H1 (cell line): ENCODE measurements at regions not wholly inside any gene's neighbourhood (a gene's known extent, or its start where the extent isn't known, plus 50 kb on each side); places are given as distances from the start of the nearest gene placed in this dataset.

Source experiments
- CTCF ChIA-PET: fragments of 300-600 bp; sonication (Branson Sonifier 250); formaldehyde crosslinking; loops from one replicate; lab custom pipeline; 2021; ENCODE audit not compliant: partially characterized antibody; lab: Charles Lee
- POLR2A ChIA-PET: fragments of 300-600 bp; sonication (Branson Sonifier 250); formaldehyde crosslinking; loops from one replicate; lab custom pipeline; 2021; ENCODE audit warnings: inconsistent platforms; ENCODE audit not compliant: partially characterized antibody; lab: Charles Lee
- DNase-seq, 2 experiments: peaks; one replicate each; pipeline versions ENCODE4 v3.0.0 to v3.0.0-alpha.2; 2010 to 2022; ENCODE audit warnings: low spot score in 2 of 2, low read depth in 1 of 2, mixed read lengths in 1 of 2
- FAIRE-seq: peaks from 2 replicates; lab custom pipeline; 2011; peaks lifted over from hg19 to GRCh38; lab: Jason Lieb, UNC
- H2AFZ ChIP-seq: 2 replicates; pipeline ENCODE4 v1.8.1; 2012; ENCODE audit warnings: low read length, inconsistent platforms
- H2AK5ac ChIP-seq: 2 replicates; pipeline ENCODE4 v1.6.1; 2013; ENCODE audit warnings: low read depth, low read length
- H2BK120ac ChIP-seq: replicated peaks from 2 replicates; pipeline ENCODE3; 2013; ENCODE audit warnings: low read depth, low read length, inconsistent platforms
- H2BK12ac ChIP-seq: 2 replicates; pipeline ENCODE4 v1.6.1; 2013; ENCODE audit warnings: low read depth, low read length
- H2BK15ac ChIP-seq: 2 replicates; pipeline ENCODE4 v1.6.1; 2013; ENCODE audit warnings: low read length
- H2BK20ac ChIP-seq: 2 replicates; pipeline ENCODE4 v1.6.1; 2013; ENCODE audit warnings: low read length
- H2BK5ac ChIP-seq: 2 replicates; pipeline ENCODE4 v1.6.1; 2013; ENCODE audit warnings: low read depth, low read length
- H3K14ac ChIP-seq: 2 replicates; pipeline ENCODE4 v1.6.1; 2013; ENCODE audit warnings: inconsistent platforms; ENCODE audit not compliant: insufficient read length
- H3K18ac ChIP-seq: 2 replicates; pipeline ENCODE4 v1.6.1; 2013; ENCODE audit warnings: low read length; ENCODE audit errors: extremely low read depth
- H3K23ac ChIP-seq: 2 replicates; pipeline ENCODE4 v1.6.1; 2013; ENCODE audit warnings: inconsistent platforms; ENCODE audit not compliant: insufficient read length
- H3K23me2 ChIP-seq: 2 replicates; pipeline ENCODE4 v1.6.1; 2013; ENCODE audit warnings: low read depth, low read length
- H3K27ac ChIP-seq: 2 replicates; pipeline ENCODE4 v1.6.1; 2011; ENCODE audit warnings: low read depth, low read length, inconsistent platforms
- H3K27me3 ChIP-seq, 4 experiments: replicated peaks in 1 of 4; 1 replicate in 1 of 4; 2 replicates in 3 of 4; pipeline versions ENCODE4 v1.6.1 to v1.8.1; 2011 to 2013; ENCODE audit warnings: low read length in 3 of 4, mild to moderate bottlenecking in 3 of 4, inconsistent platforms in 2 of 4, mixed read lengths in 2 of 4, moderate library complexity in 1 of 4; ENCODE audit not compliant: control insufficient read depth in 3 of 4, insufficient read depth in 3 of 4; ENCODE audit errors: extremely low read depth in 1 of 4
- H3K36me3 ChIP-seq, 4 experiments: 2 replicates each; pipeline versions ENCODE4 v1.6.1 to v1.8.1; 2011 to 2013; ENCODE audit warnings: mild to moderate bottlenecking in 4 of 4, low read length in 3 of 4, moderate library complexity in 2 of 4, control low read depth in 1 of 4, inconsistent platforms in 1 of 4; ENCODE audit not compliant: insufficient read depth in 4 of 4, control insufficient read depth in 2 of 4
- H3K4ac ChIP-seq: replicated peaks from 2 replicates; pipeline ENCODE3; 2013; ENCODE audit warnings: low read length, low read depth, mixed read lengths, inconsistent platforms; ENCODE audit not compliant: insufficient read length
- H3K4me1 ChIP-seq, 4 experiments: replicated peaks in 1 of 4; 1 replicate in 1 of 4; 2 replicates in 3 of 4; pipeline versions ENCODE4 v1.6.1 to v1.8.1; 2011 to 2013; ENCODE audit warnings: low read length in 3 of 4, inconsistent platforms in 2 of 4, mixed read lengths in 1 of 4; ENCODE audit not compliant: insufficient read depth in 4 of 4, control insufficient read depth in 3 of 4
- H3K4me2 ChIP-seq, 2 experiments: 2 replicates each; pipeline versions ENCODE4 v1.6.1 to v1.8.1; 2011 to 2013; ENCODE audit warnings: low read depth in 2 of 2, low read length in 2 of 2, control low read depth in 1 of 2, inconsistent platforms in 1 of 2, mild to moderate bottlenecking in 1 of 2; ENCODE audit not compliant: insufficient read depth in 1 of 2
- H3K4me3 ChIP-seq, 4 experiments: fragments of 200-600, 300-600 bp in 1 of 4; sonication (generic), shearing (Covaris generic), sonication (Bioruptor Twin) in 1 of 4; 2 replicates each; pipeline versions ENCODE4 v1.5.1 to v1.8.1; 2011 to 2016; ENCODE audit warnings: low read length in 4 of 4, low read depth in 3 of 4, control low read depth in 2 of 4, inconsistent platforms in 2 of 4, mild to moderate bottlenecking in 2 of 4, mixed read lengths in 1 of 4, moderate library complexity in 1 of 4; ENCODE audit not compliant: insufficient read depth in 2 of 4; ENCODE audit errors: extremely low read depth in 1 of 4
- H3K56ac ChIP-seq: replicated peaks from 2 replicates; pipeline ENCODE3; 2013; ENCODE audit warnings: low read depth, mild to moderate bottlenecking, mixed read lengths, low read length, inconsistent platforms; ENCODE audit not compliant: insufficient read length
- H3K79me1 ChIP-seq: 2 replicates; pipeline ENCODE4 v1.6.1; 2013; ENCODE audit warnings: low read depth, low read length, control low read depth
- H3K79me2 ChIP-seq, 2 experiments: 2 replicates each; pipeline versions ENCODE4 v1.6.1 to v1.8.1; 2012 to 2013; ENCODE audit warnings: low read length in 2 of 2, mild to moderate bottlenecking in 2 of 2, inconsistent platforms in 1 of 2; ENCODE audit not compliant: insufficient read depth in 2 of 2, control insufficient read depth in 1 of 2
- H3K9ac ChIP-seq, 4 experiments: replicated peaks in 1 of 4; 1 replicate in 1 of 4; 2 replicates in 3 of 4; pipeline versions ENCODE4 v1.6.1 to v1.8.1; 2011 to 2013; ENCODE audit warnings: low read depth in 3 of 4, low read length in 3 of 4, control low read depth in 2 of 4, mild to moderate bottlenecking in 2 of 4, moderate library complexity in 2 of 4, inconsistent platforms in 1 of 4; ENCODE audit errors: extremely low read depth in 1 of 4
- H3K9me3 ChIP-seq, 2 experiments: 2 replicates each; pipeline versions ENCODE4 v1.6.1 to v1.8.1; 2012 to 2013; ENCODE audit warnings: mild to moderate bottlenecking in 2 of 2, moderate library complexity in 2 of 2, control low read depth in 1 of 2, inconsistent platforms in 1 of 2, low read depth in 1 of 2, low read length in 1 of 2, mixed read lengths in 1 of 2; ENCODE audit not compliant: insufficient read depth in 2 of 2
- H4K20me1 ChIP-seq, 2 experiments: replicated peaks in 1 of 2; 2 replicates each; pipeline versions ENCODE3 to v1.8.1; 2011 to 2013; ENCODE audit warnings: inconsistent platforms in 2 of 2, low read length in 2 of 2, mild to moderate bottlenecking in 1 of 2; ENCODE audit not compliant: insufficient read depth in 2 of 2, control insufficient read depth in 1 of 2
- H4K5ac ChIP-seq: 2 replicates; pipeline ENCODE4 v1.6.1; 2013; ENCODE audit warnings: low read length, low read depth, mixed read lengths, inconsistent platforms; ENCODE audit not compliant: insufficient read length
- H4K8ac ChIP-seq: 2 replicates; pipeline ENCODE4 v1.8.0; 2013; ENCODE audit warnings: mild to moderate bottlenecking, moderate library complexity, low read length, inconsistent platforms; ENCODE audit not compliant: insufficient read depth; ENCODE audit errors: extremely low read depth
- H4K91ac ChIP-seq: replicated peaks from 2 replicates; pipeline ENCODE3; 2013; ENCODE audit warnings: low read length, mixed read lengths, inconsistent platforms; ENCODE audit not compliant: insufficient read length
- CHD1 ChIP-seq: IDR thresholded peaks from 2 replicates; pipeline ENCODE4 v1.6.1; 2012; ENCODE audit warnings: low read depth, low read length, improper control_type of control experiment
- JUN ChIP-seq: IDR thresholded peaks from 2 replicates; pipeline ENCODE4 v1.6.1; 2011; ENCODE audit warnings: low read depth, mild to moderate bottlenecking, improper control_type of control experiment, low read length
- KDM4A ChIP-seq: IDR thresholded peaks from one replicate; pipeline ENCODE4 v1.7.1; 2012; ENCODE audit warnings: low read depth, mild to moderate bottlenecking, moderate library complexity, low read length, inconsistent platforms; ENCODE audit not compliant: severe bottlenecking
- KDM5A ChIP-seq: fragments of 200-600 bp; IDR thresholded peaks from 2 replicates; pipeline ENCODE4 v1.7.1; 2012; ENCODE audit warnings: mild to moderate bottlenecking, low read length, inconsistent platforms, mixed read lengths
- RAD21 ChIP-seq, 2 experiments: IDR thresholded peaks in 1 of 2; conservative IDR thresholded peaks in 1 of 2; 2 replicates each; pipeline ENCODE4 v1.6.1; 2011; ENCODE audit warnings: low read depth in 2 of 2, low read length in 2 of 2, improper control_type of control experiment in 1 of 2, inconsistent platforms in 1 of 2, mild to moderate bottlenecking in 1 of 2, moderate library complexity in 1 of 2
- RFX5 ChIP-seq: IDR thresholded peaks from 2 replicates; pipeline ENCODE4 v1.6.1; 2011; ENCODE audit warnings: low read depth, low read length, improper control_type of control experiment, borderline replicate concordance
- SIRT6 ChIP-seq: IDR thresholded peaks from one replicate; pipeline ENCODE4 v1.7.1; 2012; ENCODE audit warnings: low read length, inconsistent platforms
- SIX5 ChIP-seq: IDR thresholded peaks from 2 replicates; pipeline ENCODE4 v1.6.1; 2011; ENCODE audit warnings: mild to moderate bottlenecking, low read depth, low read length
- TAF1 ChIP-seq: IDR thresholded peaks from 2 replicates; pipeline ENCODE4 v1.6.1; 2011; ENCODE audit warnings: mild to moderate bottlenecking, low read depth, low read length
- YY1 ChIP-seq: IDR thresholded peaks from 2 replicates; pipeline ENCODE4 v1.6.1; 2011; ENCODE audit warnings: low read depth, mild to moderate bottlenecking, low read length
- WGBS, 2 experiments: shearing (Covaris generic) in 1 of 2; methylation state at CpG; one replicate each; pipeline versions ENCODE4 v1.1.6 to v1.1.7; 2013 to 2015; ENCODE audit warnings: low lambda C conversion rate in 2 of 2, mixed read lengths in 2 of 2, inconsistent platforms in 1 of 2, low coverage in 1 of 2, missing lambda C conversion rate in 1 of 2; ENCODE audit not compliant: insufficient replicate concordance in 2 of 2, insufficient coverage in 1 of 2, insufficient read length in 1 of 2; ENCODE audit errors: extremely low coverage in 1 of 2, missing lambda C conversion rate in 1 of 2; 5-methylcytosine and 5-hydroxymethylcytosine counted together

DNA sequence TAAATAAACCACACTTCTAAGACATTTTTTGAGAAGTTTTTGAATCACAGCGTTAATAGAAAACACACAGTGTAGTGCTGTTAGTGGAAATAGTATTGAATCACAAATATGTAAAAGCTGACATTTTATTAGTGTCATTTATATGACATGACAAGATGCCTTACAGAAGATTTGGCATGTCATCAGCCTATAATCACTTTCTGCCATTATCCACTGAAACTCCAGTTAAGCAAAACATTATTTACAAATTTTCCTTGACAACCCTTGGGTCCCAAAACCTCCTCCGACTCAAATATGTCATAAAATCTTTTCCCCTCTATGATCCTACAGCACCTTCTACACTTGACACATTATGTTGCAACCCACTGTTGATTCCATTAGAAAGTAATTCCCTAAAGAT lies 376.9 kb upstream of the LRFN5 start:
- POLR2A ChIA-PET, result no interaction called here
- H2BK120ac ChIP-seq, result no peak overlapping the region
- CTCF ChIA-PET, result no interaction called here
- H3K18ac ChIP-seq, result no peak overlapping the region
- 96% methylated on average over 2 of the region's 2 CpGs; no CpG with 5 or more reads in 1 of the 2 experiments for WGBS, 2 experiments
- FAIRE-seq (no peak), DNase-seq (no peak)
- H4K20me1 ChIP-seq, result no peaks in the 10 kb centered on the region
- no peak overlapping the region for H3K4ac ChIP-seq
- no peaks in the 10 kb centered on the region for H3K4me1 ChIP-seq
- no peak overlapping the region for H3K4me2 ChIP-seq
- no peaks in the 10 kb centered on the region for H3K79me2 ChIP-seq
- no peak overlapping the region for H3K56ac ChIP-seq
- no peak overlapping the region for H4K91ac ChIP-seq
- no peaks in the 10 kb centered on the region for H3K23me2 ChIP-seq
- no peak overlapping the region for H3K27ac ChIP-seq
- no peak overlapping the region for H3K4me3 ChIP-seq
- H2AK5ac ChIP-seq, result no peak overlapping the region
- no peaks in the 10 kb centered on the region for H3K27me3 ChIP-seq
- no peak overlapping the region for H2BK5ac ChIP-seq
- no peak overlapping the region for H3K9ac ChIP-seq
- no peak overlapping the region for H3K14ac ChIP-seq
- no peak overlapping the region for H3K23ac ChIP-seq
- H2BK15ac ChIP-seq, result no peak overlapping the region
- TF ChIP-seq RFX5 (no peak), SIX5 (no peak), YY1 (no peak), CHD1 (no peak), KDM5A (no peak), KDM4A (no peak), SIRT6 (no peak), TAF1 (no peak), JUN (no peak), RAD21 (IDR thresholded peaks at IDR 0.05 in 1 of 2, conservative IDR thresholded peaks at IDR 0.05 in 1 of 2; ENCODE audit: low read depth in 2 of 2, low read length in 2 of 2) (no peak)
- no peak overlapping the region for H2BK20ac ChIP-seq
- H2AFZ ChIP-seq, result no peak overlapping the region
- no peaks in the 10 kb centered on the region for H3K9me3 ChIP-seq
- no peak overlapping the region for H4K5ac ChIP-seq
- no peak overlapping the region for H4K8ac ChIP-seq
- no peak overlapping the region for H2BK12ac ChIP-seq
- no peaks in the 10 kb centered on the region for H3K79me1 ChIP-seq
- no peaks in the 10 kb centered on the region for H3K36me3 ChIP-seq
